Mesothelial cell of epicardium (in vitro differentiated cells): ENCODE measurements at regions not wholly inside any gene's neighbourhood (a gene's known extent, or its start where the extent isn't known, plus 50 kb on each side); places are given as distances from the start of the nearest gene placed in this dataset.

Experiments
- DNase-seq, 2 experiments: peaks; one replicate each; pipeline ENCODE4 v3.0.0; 2021; ENCODE audit warnings: low spot score in 2 of 2; ENCODE audit not compliant: unreplicated experiment in 2 of 2
- H3K27ac Mint-ChIP-seq: 2 replicates; pipeline ENCODE4 v1.8.0; 2021; ENCODE audit warnings: mixed read lengths
- H3K27me3 Mint-ChIP-seq: 2 replicates; pipeline ENCODE4 v1.8.0; 2021; ENCODE audit warnings: low read depth, mixed read lengths
- H3K36me3 Mint-ChIP-seq: 2 replicates; pipeline ENCODE4 v1.8.0; 2021; ENCODE audit warnings: mixed read lengths
- H3K4me1 Mint-ChIP-seq: 2 replicates; pipeline ENCODE4 v1.8.0; 2021; ENCODE audit warnings: mixed read lengths
- H3K4me3 Mint-ChIP-seq: 2 replicates; pipeline ENCODE4 v1.8.0; 2021; ENCODE audit warnings: mild to moderate bottlenecking, moderate library complexity, mixed read lengths
- H3K9me3 Mint-ChIP-seq: 2 replicates; pipeline ENCODE4 v1.8.0; 2021; ENCODE audit warnings: mixed read lengths
- TF ChIP-seq, protein P1 (sequence below): fragments of 200-600 bp; sonication (generic); IDR thresholded peaks from one replicate; pipeline ENCODE4 v1.5.0; 2021; ENCODE audit warnings: antibody characterized with exemption; ENCODE audit not compliant: unreplicated experiment

DNA sequence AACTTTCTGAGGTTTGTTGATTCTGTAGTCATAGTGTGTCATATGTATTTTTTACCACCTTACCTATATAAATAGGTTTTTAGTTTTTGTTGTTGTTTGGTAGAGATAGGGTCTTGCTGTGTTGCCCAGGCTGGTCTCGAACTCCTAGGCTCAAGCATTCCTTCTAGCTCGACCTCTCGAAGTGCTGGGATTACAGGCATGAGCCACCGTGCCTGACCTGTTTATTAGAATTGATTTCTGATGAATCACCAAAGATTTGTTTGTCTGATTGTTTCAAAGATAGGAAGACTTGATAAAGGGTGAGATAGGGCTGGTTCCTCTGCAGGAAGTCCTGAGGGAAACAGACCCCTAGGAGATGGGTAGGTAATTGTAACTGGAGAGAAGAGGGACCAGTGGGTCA is 481.6 kb downstream of the PCNX1 start:
- Mint-ChIP-seq H3K4me3 (no peak overlapping the region), H3K4me1 (peaks cover 32% of the 10 kb centered on the region), H3K36me3 (no peaks in the 10 kb centered on the region), H3K27ac (no peak overlapping the region), H3K9me3 (no peaks in the 10 kb centered on the region), H3K27me3 (no peaks in the 10 kb centered on the region)
- DNase-seq = no peak
- TF ChIP-seq, protein P1, sequence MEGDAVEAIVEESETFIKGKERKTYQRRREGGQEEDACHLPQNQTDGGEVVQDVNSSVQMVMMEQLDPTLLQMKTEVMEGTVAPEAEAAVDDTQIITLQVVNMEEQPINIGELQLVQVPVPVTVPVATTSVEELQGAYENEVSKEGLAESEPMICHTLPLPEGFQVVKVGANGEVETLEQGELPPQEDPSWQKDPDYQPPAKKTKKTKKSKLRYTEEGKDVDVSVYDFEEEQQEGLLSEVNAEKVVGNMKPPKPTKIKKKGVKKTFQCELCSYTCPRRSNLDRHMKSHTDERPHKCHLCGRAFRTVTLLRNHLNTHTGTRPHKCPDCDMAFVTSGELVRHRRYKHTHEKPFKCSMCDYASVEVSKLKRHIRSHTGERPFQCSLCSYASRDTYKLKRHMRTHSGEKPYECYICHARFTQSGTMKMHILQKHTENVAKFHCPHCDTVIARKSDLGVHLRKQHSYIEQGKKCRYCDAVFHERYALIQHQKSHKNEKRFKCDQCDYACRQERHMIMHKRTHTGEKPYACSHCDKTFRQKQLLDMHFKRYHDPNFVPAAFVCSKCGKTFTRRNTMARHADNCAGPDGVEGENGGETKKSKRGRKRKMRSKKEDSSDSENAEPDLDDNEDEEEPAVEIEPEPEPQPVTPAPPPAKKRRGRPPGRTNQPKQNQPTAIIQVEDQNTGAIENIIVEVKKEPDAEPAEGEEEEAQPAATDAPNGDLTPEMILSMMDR = no peak

DNA sequence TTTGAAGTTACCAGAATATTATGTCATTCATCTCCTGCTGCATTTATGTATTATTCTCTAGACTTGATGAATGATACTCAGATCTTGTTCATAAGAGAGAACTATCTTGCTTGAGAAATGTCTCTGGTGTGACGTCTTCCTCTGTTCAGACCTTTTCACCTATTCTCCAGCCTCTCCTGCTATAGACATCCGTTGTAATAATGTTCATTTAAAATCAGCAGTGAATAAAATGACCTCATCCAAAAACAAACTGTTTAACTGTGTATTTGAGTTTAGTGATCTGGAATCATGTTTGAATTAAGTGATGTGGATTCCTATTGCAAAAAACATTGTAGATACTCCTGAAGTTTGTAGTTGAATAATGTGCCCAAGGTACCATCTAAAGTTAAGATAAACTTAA is 487.1 kb downstream of the PCNX1 start:
- no peak overlapping the region for H3K4me3 Mint-ChIP-seq
- no peaks in the 10 kb centered on the region for H3K9me3 Mint-ChIP-seq
- DNase-seq = no peak
- H3K27ac Mint-ChIP-seq = no peak overlapping the region
- TF ChIP-seq, protein P1 = no peak
- H3K27me3 Mint-ChIP-seq = no peaks in the 10 kb centered on the region
- peaks cover 9% of the 10 kb centered on the region for H3K4me1 Mint-ChIP-seq
- no peaks in the 10 kb centered on the region for H3K36me3 Mint-ChIP-seq

DNA sequence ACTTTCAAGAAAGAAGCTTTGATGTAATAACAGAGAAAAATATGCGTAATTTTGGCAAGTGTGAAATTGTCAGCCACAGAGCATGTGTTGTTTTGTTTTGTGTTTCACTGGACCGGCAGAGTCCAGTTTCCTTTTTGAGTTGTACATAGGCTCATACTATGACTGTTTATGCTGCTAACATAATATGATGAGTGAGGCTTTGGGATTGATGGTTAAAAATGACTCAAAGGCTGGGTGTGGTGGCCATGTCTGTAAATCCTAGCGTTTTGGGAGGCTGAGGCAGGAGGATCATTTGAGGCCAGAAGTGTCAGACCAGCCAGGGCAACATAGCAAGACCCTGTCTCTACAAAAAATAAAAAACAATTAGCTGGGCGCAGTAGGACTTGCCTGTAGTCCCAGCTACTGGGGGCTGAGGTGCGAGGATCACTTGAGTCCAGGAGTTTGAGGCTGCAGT is 487.9 kb downstream of the PCNX1 start:
- no peaks in the 10 kb centered on the region for H3K36me3 Mint-ChIP-seq
- H3K4me3 Mint-ChIP-seq = no peak overlapping the region
- H3K4me1 Mint-ChIP-seq = peaks cover 7% of the 10 kb centered on the region
- no peaks in the 10 kb centered on the region for H3K9me3 Mint-ChIP-seq
- TF ChIP-seq, protein P1 = no peak
- no peak for DNase-seq
- H3K27ac Mint-ChIP-seq = no peak overlapping the region
- H3K27me3 Mint-ChIP-seq = no peaks in the 10 kb centered on the region

DNA sequence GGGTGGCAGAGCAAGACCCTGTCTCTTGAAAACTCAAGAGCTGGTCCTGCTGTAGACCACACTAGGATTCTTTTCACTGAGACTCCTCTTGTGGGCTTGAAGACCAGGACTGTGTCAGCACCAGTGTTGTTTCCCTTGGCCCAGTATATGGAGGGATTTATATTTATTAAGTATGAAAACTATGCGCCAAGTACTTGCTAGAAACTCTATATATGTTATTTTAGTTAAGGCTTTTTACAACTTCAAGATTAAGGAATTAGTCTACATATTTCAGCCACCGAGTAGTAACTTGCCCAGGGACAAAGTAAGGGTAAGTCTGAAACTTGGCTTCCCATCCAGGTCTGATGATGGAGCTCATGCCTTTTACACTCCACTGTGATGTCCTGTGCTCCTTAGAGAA is 488.4 kb downstream of the PCNX1 start:
- no peaks in the 10 kb centered on the region for H3K36me3 Mint-ChIP-seq
- DNase-seq = no peak
- peaks cover 10% of the 10 kb centered on the region for H3K4me1 Mint-ChIP-seq
- no peak overlapping the region for H3K27ac Mint-ChIP-seq
- H3K9me3 Mint-ChIP-seq = no peaks in the 10 kb centered on the region
- TF ChIP-seq, protein P1 = no peak
- H3K4me3 Mint-ChIP-seq = no peak overlapping the region
- H3K27me3 Mint-ChIP-seq = no peaks in the 10 kb centered on the region

DNA sequence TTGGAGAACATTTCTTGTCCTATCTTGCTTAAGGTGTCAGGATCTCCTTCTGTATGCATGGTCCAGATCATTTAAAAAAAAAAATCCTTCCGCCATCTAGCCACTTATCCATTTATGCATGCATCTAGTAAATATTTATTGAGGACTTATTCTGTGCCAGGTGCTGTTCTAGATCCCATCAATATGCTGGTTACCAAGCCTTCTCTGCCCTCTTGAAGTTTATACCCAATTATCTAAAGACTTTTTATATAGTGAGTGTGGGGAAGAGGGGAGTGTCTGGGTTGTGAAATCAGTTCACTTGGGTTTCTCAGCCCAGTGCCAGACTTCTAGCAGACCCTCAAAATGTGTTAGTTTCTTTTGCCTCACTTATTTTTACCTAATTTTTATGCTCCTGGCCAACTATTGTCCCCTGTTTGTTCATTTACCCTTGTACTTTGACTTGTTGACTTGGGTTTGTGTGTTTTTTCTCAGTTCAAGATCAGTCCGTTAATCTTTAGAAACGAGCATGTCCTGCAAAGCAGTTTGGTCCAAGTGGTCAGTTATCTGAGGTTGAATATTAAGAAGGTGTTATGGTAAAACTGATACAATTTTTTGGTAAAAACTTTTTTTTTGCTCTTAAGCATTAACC is 488.9 kb downstream of the PCNX1 start:
- H3K9me3 Mint-ChIP-seq = no peaks in the 10 kb centered on the region
- peaks cover 15% of the 10 kb centered on the region for H3K4me1 Mint-ChIP-seq
- no peak overlapping the region for H3K27ac Mint-ChIP-seq
- TF ChIP-seq, protein P1 = no peak
- no peak overlapping the region for H3K4me3 Mint-ChIP-seq
- H3K27me3 Mint-ChIP-seq = no peaks in the 10 kb centered on the region
- H3K36me3 Mint-ChIP-seq = no peaks in the 10 kb centered on the region
- DNase-seq = no peak

DNA sequence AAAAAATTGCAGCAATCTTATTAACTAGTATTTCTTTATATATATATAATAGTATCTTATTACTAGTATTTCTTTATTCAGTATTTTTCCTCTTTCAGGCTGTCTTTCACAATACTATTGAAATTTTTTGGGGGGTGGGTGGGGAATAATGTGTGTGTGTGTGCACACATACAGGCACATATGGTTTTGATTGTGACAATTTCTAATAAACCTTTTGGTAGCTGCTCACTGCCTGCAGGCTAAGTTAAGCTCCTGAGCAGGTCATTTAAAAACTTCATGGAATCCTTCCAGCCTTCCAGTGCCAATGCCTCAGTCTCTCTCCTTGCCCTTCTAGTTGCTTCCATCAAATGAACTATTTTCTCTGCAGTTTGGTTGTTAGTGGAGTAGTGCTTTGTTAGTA is 490.1 kb downstream of the PCNX1 start:
- DNase-seq = no peak
- no peaks in the 10 kb centered on the region for H3K9me3 Mint-ChIP-seq

More for the DNA sequence above, 490.1 kb downstream of the PCNX1 start:
- no peaks in the 10 kb centered on the region for H3K27me3 Mint-ChIP-seq
- no peak overlapping the region for H3K4me3 Mint-ChIP-seq
- no peaks in the 10 kb centered on the region for H3K36me3 Mint-ChIP-seq
- no peak overlapping the region for H3K27ac Mint-ChIP-seq
- peaks cover 17% of the 10 kb centered on the region for H3K4me1 Mint-ChIP-seq
- TF ChIP-seq, protein P1 = no peak
